Stimulated activated CD4-positive, alpha-beta T cell treated with anti-CD3 and anti-CD28 coated beads, Interleukin-2, amount 100 ng/mL, for 48 hours (primary cell): ENCODE measurements at regions not wholly inside any gene's neighbourhood (a gene's known extent, or its start where the extent isn't known, plus 50 kb on each side); places are given as distances from the start of the nearest gene placed in this dataset.

Experiments used
- DNase-seq, 2 donors: peaks; one replicate each; pipeline ENCODE4 v3.0.0-alpha.2; 2020

DNA sequence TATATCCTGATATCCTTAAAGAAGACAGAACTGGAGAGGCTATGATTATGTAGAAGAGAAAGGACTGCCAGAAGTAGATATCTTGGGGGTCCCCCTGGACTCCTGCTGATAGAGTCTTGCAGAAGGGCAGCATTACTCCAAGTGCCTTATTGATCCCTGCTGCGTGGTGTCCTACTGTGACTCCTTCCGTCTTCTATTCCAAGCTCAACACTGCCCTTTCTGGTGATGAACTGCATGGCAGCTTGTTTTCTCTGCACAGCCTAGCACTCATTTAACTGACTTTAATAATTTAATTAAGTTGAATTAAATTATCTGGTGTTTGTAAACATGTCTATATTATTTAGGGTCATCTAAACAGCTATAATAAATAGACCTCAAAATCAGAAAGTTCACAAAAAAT, 194.1 kb upstream of the DSEL start:
- DNase-seq = no peak

DNA sequence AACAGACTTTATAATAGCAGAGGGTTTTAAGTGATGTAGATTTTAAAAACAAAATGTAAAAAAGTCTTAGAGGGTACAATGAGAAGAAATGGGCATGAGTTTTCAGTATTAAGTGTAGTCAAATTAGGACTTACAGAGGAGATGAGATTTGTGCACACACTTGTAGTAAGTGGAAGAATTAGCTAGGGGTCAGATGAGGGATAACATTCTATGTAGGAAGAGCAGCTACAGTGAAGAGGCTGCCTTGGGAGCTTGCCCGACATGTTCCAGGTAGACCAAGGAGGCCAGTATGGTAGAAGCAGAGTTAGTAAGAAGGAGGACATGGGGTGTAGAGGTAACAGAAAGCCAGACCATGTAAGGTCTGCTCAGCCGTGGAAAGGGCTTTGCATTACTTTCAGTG, 189.2 kb upstream of the DSEL start:
- no peak for DNase-seq

DNA sequence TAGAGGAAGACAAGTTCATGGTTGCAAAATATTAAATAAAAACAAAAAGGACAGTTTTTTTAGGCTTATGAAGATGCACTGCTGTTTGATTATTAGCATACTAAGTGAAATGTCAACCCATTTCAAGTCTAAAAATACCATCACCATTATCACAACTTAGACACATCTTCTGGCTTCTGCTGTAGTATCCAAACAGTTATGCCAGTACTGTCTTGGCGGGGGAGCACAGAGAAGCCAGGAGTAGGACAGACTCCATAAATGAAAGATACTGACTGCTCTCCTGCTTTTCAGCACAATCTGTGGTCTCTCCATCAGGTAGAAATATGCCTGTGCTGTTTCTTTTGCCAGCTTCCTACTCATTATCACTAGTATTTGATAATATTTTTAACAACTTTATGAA, 179.2 kb upstream of the DSEL start:
- DNase-seq = no peak

DNA sequence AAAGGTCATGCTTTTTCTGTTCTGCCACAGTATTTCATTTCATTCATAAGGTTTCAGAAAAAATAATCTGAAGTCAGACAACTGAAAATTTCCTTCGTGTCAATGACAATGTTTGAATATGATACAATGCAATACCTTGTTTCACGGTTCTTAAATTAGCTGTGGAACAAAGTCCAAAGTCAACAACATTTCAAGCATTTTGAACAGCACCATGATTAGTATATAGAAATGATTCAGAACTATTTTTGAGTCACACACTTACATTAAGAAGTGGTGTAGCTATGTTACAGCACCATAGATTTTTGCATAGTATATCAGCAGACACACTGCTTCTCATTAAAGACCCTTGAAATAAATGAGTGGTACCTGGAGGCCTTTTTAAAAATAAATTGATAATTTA, 178.3 kb upstream of the DSEL start:
- DNase-seq = no peak

DNA sequence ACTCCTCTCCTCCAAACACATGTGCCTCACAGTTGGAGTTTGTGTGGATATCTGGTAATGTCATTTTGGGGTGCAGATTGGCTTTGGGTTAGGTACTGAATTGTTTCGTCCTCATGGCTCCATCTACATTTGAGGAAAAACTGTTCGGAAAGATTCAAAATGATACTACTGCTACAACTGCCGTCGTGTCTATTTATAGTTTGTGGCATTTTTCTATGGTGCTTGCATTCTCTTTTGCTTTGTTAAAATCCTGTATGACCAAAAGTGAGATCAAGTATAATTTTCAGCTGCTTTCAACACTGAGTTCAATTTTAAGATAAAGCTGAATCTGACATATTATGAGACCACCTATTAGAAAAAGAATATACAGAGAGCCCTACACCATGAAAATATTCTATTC, 176.3 kb upstream of the DSEL start:
- no peak for DNase-seq

DNA sequence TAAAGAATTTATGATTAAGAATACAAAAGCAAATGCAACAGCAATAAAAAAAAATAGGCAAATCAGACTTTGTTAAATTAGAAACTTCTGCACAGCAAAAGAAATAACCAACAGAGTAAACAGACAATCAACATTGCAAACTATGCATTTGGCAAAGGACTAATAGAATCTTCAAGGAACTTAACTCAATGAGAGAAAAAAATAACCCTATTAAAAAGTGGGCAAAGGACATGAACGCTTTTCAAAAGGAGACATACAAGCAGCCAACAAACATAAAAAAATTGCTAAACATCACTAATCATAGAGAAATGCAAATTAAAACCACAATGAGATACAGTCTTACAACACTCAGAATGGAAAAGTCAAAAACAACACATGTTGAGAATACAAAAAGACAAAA, 166.0 kb upstream of the DSEL start:
- DNase-seq = no peak

DNA sequence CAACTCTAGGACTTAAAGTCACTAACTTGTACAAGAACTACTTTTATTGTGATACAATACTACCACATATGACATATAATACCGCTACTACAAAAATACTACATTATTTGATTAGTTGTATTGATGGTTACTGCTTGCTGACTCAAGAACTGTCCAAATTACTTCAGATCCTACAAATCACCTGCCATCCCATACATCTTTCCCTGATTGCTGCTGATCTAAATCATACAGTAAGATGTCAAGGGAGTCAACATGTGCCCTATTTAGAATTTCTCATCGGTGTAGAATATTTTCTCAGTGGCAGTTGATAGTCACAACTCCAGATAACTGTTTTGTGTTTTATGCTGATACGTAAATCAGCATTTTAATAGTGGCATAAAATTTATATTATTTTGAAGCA, 161.0 kb upstream of the DSEL start:
- no peak for DNase-seq

DNA sequence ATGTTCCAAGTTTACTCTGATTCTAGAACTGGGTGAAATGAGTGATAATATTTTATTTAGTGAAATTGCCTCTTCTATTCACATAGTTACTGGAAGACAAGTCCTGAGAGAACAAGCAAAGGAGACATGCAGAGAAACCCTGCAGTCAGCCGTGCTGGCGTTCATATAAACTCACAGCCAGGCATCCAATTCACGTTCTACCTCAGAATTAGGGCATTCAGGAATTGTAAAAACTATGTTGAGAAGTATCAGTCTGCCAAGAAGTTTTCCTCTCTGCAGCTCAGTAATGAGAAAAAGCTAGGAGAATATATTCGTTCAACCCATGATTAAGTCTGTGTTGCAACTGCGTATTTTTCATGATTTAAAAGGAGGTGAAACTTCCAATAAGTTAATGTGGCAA, 156.2 kb upstream of the DSEL start:
- DNase-seq = no peak

DNA sequence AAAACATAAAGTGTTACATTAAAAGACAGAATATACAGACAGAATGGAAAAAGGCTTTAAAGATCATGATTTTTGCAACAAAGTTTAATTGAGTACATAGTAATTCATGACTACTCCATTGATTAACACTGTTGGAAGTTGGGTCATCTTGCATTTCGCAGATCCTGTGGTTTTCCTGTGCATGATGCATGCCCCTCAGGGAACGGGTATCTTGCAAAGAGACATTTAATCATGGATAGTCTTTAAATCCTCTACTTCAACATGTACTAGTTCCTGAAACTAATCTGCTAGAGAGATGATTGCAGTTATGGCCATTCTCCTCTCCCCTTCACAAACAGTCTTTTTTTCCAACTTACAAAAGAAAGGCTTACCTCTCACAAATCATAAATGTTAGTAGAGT, 155.6 kb upstream of the DSEL start:
- no peak for DNase-seq

DNA sequence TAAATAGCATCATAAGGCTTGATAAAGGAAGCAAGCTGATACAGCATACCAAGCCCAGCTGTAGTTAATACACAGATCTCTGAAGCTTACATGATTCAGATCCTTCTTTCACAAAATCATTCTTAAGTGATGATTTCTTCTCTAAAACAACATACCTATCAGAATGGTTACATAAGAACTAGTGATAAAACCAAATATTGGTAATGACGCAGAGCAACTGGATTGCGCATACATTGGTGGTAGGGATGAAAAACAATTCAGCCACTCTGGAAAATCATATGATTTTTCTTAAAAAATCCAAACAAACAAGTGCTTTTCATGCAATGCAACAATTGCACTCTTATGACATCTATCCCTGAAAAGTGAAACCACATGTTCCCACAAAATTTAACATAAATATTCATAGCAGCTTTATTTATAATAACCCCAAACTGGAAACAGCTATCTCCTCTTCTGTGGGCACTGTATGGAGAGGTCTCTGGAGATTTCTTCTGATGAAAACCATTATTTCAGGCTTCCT, 153.6 kb upstream of the DSEL start:
- DNase-seq = no peak

DNA sequence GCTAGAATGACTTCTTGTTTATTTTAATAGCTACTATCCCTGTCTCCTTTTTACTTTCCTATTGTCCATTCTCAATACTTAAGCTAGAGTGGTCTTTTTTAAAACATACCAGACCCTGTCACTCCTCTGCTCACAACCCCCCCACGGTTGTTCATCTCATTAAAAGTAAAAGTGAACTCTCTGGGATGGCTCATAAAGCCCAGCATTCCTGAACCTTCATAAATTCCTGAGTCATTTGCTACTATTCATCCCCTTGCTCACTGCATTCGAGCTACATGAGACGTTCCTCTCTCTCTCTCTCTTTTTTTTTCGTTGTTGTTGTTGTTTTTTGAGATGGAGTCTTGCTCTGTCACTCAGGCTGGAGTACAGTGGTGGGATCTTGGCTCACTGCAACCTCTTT, 148.7 kb upstream of the DSEL start:
- DNase-seq = no peak

DNA sequence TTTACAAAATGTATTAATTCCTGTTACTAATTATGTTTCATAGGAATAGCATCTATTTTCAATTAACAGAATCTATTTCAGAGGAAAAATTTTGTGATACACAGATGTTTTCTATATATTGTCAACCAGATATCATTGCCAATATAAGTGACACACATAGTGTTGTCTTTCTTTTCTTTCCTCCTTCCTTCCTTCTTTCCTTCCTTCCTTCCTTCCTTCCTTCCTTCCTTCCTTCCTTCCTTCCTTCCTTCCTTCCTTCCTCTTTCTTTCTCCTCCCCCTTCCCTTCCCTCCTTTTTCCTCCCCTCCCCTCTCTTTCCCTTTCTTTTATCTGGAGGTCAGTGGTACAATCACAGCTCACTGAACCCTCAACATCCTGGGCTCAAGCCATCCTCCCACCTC, 146.5 kb upstream of the DSEL start:
- no peak for DNase-seq

DNA sequence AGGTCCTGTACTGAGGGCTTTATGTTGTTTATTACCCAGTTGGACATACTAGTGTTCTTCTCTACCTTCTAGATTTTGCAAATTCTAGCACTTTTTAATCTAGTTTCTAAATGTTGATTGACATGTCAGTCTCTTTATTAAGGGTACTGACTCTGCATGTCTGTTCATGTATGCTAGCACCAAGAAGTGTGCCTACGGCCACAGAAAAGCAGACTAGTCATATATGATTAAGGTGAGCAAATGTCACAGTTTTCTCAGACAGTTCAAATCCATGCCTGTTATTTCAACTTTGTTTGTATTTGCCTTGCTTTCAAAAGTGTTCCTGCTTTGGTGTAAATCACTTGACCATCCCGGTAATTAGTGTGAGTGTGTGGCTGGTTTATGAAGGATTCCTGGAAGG, 145.0 kb upstream of the DSEL start:
- no peak for DNase-seq

DNA sequence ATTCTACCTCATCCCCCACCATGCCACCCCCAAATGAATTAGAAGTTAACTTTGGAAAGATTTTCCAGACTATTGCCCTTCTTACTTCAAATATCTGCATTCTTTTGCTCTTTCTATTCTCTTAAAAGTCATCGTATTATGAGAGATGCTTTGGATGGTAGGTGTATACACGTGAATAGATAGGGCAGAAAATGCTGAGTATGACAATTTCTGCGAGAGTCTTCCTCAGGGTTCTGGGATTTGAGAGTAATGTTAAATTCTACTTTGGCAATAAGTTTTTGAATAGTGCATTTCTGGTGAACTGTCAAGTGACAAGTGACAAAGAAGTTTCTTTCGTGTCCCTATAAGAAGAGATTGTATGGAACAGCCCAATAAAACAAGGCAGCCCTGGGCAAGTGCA, 137.6 kb upstream of the DSEL start:
- DNase-seq = no peak

DNA sequence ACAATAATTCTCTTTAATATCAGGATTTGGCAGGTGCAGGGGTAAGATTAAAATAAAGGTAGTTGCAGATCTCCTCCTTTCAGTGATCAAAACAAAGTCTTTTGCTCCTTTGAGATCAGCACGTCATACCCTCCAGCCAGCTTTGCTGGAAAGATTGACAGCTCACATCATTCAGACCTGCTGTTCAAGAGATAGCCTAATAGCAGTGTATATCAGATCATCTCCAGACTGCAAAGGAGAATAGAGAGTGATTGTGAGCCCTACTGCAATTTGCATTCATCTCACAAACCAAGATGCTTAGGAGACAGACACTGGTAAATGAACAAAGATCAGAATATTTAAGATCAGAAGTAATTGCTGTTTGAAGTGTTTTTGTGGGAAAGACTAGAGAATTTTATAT, 135.8 kb upstream of the DSEL start:
- DNase-seq = no peak

DNA sequence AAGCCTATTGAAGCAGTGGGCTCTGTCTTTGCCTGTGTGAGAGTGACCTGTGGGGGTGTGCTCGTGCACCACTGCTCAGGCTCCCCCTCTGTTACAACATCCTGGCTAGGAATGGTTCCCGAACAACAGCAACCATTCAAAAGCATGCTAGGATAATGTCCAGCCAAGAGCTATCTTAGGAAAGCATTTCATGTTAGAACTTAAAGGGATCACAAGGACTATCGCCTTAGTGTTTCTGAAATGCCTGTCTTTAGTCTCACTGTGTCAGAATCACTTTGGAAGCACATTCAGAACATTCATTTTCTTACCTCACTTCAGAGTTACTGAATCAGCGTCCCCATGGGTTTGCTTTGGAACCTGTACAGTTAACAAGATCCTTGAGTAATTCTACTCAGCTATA, 134.9 kb upstream of the DSEL start:
- DNase-seq = no peak

DNA sequence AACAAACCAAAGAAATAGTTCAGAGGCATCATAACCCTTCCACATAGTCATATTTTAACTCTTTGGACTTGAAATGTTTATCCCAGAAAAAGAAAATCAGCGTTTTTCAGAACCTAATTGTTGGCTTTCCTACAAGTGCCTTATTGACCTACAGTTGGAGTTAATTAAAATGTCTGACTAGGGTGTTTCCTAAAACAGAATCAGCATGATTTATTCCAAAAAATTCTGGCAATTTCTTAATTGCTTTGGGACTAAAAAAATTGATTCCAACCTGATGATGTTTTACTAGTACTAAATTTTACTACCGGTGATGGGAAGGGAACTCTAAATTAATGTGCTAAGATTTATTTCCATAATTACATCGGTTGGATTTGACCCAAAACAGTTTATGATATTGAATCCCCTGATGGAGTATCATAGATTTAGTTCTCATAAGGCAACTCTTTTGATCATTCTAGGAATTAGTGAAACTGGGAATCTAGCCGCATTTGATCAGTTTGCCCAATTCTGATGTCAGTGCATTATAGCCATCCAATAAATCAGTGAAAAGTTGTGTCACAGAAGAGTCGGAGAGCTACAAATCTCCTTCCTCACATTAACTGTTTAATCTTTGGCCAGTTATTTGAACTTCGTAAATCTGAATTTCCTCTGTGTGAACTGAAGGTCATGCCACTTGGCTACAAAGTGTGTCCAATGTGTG, 134.3 kb upstream of the DSEL start:
- DNase-seq = no peak

DNA sequence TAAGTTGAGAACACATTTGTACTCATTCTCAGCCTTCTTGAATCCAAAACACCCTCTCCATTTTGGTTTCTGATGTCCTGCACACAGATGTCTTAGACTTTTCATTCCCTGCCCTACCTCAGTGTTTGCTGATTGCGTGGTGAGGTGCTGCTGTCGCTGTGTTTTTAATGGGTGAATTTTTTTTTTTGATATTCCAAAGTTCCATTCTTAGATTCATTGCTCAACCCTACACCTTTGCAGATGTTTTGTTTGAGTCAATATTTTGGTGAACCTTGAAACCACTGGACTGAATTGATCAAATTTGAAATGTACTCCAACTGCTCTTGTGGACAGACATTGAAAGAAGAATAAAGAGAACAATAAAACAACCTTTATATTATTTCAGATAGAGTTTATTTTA, 130.4 kb upstream of the DSEL start:
- DNase-seq = no peak

DNA sequence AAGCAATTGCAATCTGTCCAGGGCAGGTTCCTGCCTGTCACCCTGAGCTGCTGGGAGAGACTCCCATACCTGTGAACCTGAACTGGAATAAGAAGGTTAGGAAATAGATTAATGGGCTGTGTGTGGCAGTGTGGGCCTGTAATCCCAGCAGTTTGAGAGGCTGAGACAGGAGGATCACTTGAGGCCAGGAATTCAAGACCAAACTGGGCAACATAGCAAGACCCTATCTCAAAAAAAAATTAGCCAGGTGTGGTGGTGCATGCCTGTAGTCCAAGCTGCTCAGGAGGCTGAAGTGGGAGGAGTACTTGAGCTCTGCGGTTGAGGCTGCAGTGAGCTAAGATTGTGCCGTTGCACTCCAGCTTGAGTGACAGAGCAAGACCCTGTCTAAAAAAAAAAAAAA, 127.7 kb upstream of the DSEL start:
- DNase-seq = no peak

DNA sequence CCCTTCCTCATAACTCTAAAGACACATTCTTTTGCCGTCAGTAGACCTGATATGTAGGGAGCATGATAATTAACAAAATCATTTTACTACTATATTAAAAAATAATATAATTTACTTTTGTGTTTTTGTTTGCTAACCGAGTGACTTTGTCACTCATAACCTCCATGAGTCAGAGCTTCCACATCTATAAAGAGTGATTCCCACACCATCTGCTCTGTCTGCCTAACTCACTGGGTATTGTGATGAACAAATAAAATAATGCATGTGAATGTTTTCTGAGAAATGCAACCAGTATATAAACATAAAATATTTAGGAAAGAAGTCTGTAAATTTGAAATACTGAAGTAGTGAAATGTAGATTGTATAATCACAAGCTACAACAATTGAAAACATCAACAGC, 123.4 kb upstream of the DSEL start:
- no peak for DNase-seq

DNA sequence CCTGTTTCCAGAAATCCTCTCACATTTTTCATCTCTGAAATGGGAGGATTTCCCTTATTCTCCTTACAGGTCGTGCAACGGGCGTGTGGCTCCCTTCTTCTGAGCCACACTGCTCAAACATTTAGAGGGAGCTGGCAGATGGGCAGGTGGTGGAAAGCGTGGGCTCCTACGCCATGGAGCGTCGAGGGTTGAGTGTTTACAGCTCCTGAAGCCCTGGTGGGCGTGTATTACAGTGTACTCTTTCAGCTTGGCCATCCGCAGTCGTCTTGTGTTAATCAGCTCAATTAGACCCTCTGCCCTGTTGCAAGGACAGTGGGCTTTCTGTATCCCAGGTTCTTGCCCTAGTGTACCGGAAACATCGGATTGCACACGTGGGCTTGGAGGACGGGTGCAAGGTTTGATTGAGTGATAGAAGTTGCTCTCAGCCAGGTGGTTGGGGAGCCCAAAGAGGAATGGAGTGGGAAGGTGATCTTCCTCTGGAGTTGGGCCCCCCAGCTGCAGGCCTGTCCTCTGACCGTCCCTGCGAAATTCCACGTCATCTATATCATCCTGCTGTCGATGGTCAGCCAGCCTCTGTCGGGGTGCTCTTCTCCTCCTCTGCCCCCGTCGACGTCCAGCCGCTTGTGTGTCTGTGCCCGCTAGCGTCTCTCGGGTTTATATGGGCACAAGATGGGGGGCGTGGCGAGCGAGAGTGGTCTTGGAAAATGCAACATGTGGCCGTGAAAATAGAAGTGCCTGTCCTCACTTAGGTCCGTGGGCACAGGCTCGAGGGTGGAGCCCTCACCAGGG, 120.3 kb upstream of the DSEL start:
- DNase-seq = no peak

DNA sequence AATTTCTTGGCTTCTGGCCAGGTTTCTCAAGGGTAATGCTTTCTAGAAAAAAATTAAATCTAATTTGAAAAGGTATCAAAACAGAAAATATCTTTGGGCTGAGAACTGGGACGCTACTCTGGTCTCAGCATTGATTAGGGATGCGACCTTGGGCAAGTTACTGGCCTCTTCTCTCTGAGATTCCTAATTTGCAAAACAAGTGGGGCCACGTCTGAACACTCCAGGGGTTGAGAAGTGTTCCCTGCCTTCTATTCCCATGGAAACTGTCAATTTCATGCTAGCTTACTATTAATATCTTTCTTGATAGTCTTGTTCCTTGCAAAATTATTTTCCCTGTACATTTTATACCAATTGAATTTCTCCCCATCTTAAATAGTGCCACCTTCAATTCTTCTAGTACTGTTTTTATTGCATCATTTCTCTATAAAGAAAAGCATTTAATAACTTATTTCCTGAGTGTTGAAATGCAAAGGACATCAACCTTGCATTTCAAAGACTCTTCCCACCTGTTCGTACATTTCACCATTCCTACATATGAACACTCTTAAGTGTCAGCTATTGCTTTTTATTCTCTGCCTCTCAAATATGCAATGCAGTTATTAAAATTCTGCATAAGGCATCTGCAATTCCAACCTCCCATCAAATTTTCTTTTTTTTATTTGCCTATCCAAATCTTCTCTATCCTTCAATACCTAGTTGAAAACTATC, 118.3 kb upstream of the DSEL start:
- no peak for DNase-seq

DNA sequence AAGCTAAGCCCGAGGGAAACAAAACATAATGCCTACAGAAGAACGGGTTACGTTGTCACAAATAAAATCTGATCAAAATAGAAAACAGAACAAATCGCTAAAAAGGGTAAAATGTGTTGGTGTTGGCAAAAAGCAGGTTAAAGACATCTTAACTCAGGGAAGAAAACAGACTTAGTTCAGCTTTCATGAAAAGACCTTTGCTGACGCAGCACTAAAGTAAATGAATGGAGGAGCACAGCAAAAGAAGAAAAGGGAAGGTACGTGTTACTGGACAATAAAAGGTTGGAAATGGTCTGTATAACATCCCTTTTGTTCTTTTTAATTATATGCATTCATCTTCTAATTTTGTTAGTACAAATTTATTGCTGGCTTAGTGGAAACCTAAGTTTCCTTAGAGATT, 117.4 kb upstream of the DSEL start:
- DNase-seq = no peak

DNA sequence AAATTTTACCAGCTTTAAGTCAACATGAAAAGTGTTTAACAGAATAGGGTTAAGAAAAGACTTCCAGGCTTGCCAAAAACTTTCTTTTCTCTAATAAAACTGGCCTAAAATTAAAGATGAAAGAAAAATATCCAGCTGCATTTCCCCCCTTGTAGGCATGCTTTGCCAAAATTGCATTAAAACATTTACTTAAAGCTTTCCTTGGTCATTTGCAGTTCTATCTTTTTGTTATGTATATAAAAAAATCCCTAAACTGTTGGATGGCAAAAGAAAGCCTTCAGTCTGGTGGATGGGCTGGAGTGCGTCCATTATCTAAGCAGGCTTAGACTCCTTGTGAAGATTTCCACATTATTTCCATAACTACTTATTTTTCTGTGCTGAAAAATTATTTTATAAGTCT, 105.4 kb upstream of the DSEL start:
- DNase-seq = no peak
